Subcutaneous abdominal adipose tissue (tissue), 5 donors: ENCODE measurements at regions not wholly inside any gene's neighbourhood (a gene's known extent, or its start where the extent isn't known, plus 50 kb on each side); places are given as distances from the start of the nearest gene placed in this dataset.

Experiments
- H3K27ac ChIP-seq: one replicate; pipeline ENCODE4 v1.7.0; 2013; ENCODE audit warnings: low read depth, mild to moderate bottlenecking, inconsistent platforms, low read length, moderate library complexity
- H3K27me3 ChIP-seq, 5 donors: one replicate each; pipeline ENCODE4 v1.7.0; 2013; ENCODE audit warnings: low read length in 5 of 5, inconsistent platforms in 1 of 5; ENCODE audit not compliant: control insufficient read depth in 5 of 5, insufficient read depth in 4 of 5
- H3K36me3 ChIP-seq, 5 donors: one replicate each; pipeline ENCODE4 v1.7.0; 2013; ENCODE audit warnings: low read length in 5 of 5; ENCODE audit not compliant: control insufficient read depth in 5 of 5, insufficient read depth in 5 of 5
- H3K4me1 ChIP-seq, 5 donors: one replicate each; pipeline ENCODE4 v1.7.0; 2013; ENCODE audit warnings: low read length in 5 of 5, mild to moderate bottlenecking in 3 of 5, moderate library complexity in 1 of 5; ENCODE audit not compliant: control insufficient read depth in 5 of 5, insufficient read depth in 5 of 5
- H3K4me3 ChIP-seq, 5 donors: one replicate each; pipeline ENCODE4 v1.7.0; 2013; ENCODE audit warnings: low read length in 5 of 5, low read depth in 1 of 5
- H3K9ac ChIP-seq, 5 donors: one replicate each; pipeline ENCODE4 v1.7.0; 2013; ENCODE audit warnings: low read length in 5 of 5, mild to moderate bottlenecking in 4 of 5, moderate library complexity in 3 of 5
- H3K9me3 ChIP-seq, 5 donors: one replicate each; pipeline ENCODE4 v1.7.0; 2013; ENCODE audit warnings: low read length in 5 of 5; ENCODE audit not compliant: control insufficient read depth in 5 of 5
- donor health status: healthy.
- donor health status: healthy.
- donor health status: healthy.
- donor health status: healthy.
- donor health status: healthy.

- Histone ChIP-seq H3K4me3 (no peak overlapping the region), H3K27ac (no peak overlapping the region), H3K27me3 (no peaks in the 10 kb centered on the region), H3K9ac (no peak overlapping the region), H3K9me3 (peaks cover 0 to 3% (median 0%) of the 10 kb centered on the region in 5 donors), H3K36me3 (no peaks in the 10 kb centered on the region), H3K4me1 (peaks cover 0 to 7% (median 3%) of the 10 kb centered on the region in 5 donors)
Observed at GRCh38 chr18:68035774-68036522, 519.4 kb upstream of the DSEL start.

- Histone ChIP-seq H3K27me3 (no peaks in the 10 kb centered on the region), H3K9me3 (no peaks in the 10 kb centered on the region), H3K4me3 (no peak overlapping the region), H3K27ac (no peak overlapping the region), H3K36me3 (no peaks in the 10 kb centered on the region), H3K4me1 (peaks cover 0 to 7% (median 3%) of the 10 kb centered on the region in 5 donors), H3K9ac (no peak overlapping the region)
Observed at GRCh38 chr18:68034296-68034695, 517.8 kb upstream of the DSEL start.

GRCh38 chr18:68033466-68033865 is 516.9 kb upstream of the DSEL start:
- Histone ChIP-seq H3K36me3 (no peaks in the 10 kb centered on the region), H3K9me3 (no peaks in the 10 kb centered on the region), H3K4me3 (no peak overlapping the region), H3K4me1 (peaks cover 0 to 7% (median 3%) of the 10 kb centered on the region in 5 donors), H3K27me3 (no peaks in the 10 kb centered on the region), H3K27ac (no peak overlapping the region), H3K9ac (no peak overlapping the region)

DNA sequence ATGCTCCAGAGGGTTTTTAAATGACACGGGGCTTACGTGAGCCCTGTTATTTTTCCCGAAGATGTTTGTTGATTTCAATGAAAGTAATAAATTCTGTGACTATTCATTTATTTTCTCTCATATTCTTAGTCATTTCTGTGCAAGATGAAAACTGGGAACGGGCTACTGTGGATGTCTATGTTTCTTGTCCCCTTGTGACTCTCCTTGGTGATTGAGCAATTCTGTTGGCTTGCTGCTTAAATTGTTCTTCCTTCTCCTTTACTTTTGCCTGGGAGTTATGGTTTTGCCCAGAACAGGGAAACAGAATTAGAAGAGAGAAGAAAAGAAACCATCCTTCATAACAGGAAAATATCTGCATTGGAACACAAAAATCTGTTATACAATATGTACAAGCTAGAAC is 508.2 kb upstream of the DSEL start:
- peak overlapping the region; percentile 45 for H3K27ac ChIP-seq
- no peaks in the 10 kb centered on the region for H3K36me3 ChIP-seq
- H3K4me3 ChIP-seq: no peak overlapping the region
- H3K9me3 ChIP-seq: no peaks in the 10 kb centered on the region
- no peaks in the 10 kb centered on the region for H3K27me3 ChIP-seq
- peaks cover 0 to 12% (median 2%) of the 10 kb centered on the region in 5 donors for H3K4me1 ChIP-seq
- no peak overlapping the region for H3K9ac ChIP-seq

DNA sequence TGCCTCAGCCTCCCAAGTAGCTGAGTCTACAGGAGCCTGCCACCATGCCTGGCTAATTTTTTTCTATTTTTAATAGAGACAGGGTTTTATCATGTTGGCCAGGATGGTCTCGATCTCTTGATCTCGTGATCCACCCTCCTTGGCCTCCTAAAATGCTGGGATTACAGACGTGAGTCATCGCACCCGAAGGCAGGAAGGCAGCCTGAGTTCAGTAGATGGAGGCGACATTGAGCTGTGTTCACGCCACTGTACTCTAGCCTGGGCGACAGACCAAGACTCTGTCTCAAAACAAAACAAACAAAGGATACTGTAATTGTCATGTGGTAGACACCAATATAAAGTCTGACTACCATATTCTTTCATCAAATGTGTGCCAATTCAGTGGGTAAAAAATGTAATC is 500.9 kb upstream of the DSEL start:
- Histone ChIP-seq H3K27ac (no peak overlapping the region), H3K4me3 (no peak overlapping the region), H3K27me3 (no peaks in the 10 kb centered on the region), H3K9me3 (no peaks in the 10 kb centered on the region), H3K9ac (no peak overlapping the region), H3K36me3 (no peaks in the 10 kb centered on the region), H3K4me1 (no peaks in the 10 kb centered on the region)

DNA sequence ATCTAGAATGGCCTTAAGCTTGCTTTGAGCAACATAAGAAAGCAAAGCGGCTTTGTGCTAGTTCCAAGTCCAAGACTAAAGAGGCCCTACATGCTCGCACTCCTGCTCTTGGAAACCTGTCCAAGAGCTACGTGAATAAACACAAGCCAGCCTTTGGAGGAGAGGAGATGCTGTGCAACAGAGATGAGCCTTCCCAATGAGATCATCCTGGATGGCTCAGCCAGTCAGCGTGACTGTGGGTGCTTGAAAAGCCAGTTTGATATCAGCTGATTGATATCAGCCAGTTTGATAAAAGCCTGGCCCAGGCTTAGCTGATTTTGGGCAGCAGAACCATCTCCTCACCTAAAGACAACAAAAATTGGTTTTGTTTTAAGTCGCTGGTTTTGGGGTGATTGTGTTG is 481.0 kb upstream of the DSEL start:
- Histone ChIP-seq H3K27ac (no peak overlapping the region), H3K27me3 (no peaks in the 10 kb centered on the region), H3K4me3 (no peak overlapping the region), H3K9ac (no peak overlapping the region), H3K36me3 (no peaks in the 10 kb centered on the region), H3K4me1 (no peaks in the 10 kb centered on the region), H3K9me3 (no peaks in the 10 kb centered on the region)

- Histone ChIP-seq H3K27me3 (no peaks in the 10 kb centered on the region), H3K4me3 (no peak overlapping the region), H3K9me3 (no peaks in the 10 kb centered on the region), H3K27ac (no peak overlapping the region), H3K9ac (no peak overlapping the region), H3K4me1 (no peaks in the 10 kb centered on the region), H3K36me3 (no peaks in the 10 kb centered on the region)
Observed at GRCh38 chr18:67995769-67996168, 479.2 kb upstream of the DSEL start.

GRCh38 chr18:67980241-67980640 is 463.7 kb upstream of the DSEL start:
- Histone ChIP-seq H3K27me3 (no peaks in the 10 kb centered on the region), H3K4me3 (no peak overlapping the region), H3K9ac (no peak overlapping the region), H3K9me3 (no peaks in the 10 kb centered on the region), H3K36me3 (no peaks in the 10 kb centered on the region), H3K27ac (no peak overlapping the region), H3K4me1 (no peaks in the 10 kb centered on the region)

DNA sequence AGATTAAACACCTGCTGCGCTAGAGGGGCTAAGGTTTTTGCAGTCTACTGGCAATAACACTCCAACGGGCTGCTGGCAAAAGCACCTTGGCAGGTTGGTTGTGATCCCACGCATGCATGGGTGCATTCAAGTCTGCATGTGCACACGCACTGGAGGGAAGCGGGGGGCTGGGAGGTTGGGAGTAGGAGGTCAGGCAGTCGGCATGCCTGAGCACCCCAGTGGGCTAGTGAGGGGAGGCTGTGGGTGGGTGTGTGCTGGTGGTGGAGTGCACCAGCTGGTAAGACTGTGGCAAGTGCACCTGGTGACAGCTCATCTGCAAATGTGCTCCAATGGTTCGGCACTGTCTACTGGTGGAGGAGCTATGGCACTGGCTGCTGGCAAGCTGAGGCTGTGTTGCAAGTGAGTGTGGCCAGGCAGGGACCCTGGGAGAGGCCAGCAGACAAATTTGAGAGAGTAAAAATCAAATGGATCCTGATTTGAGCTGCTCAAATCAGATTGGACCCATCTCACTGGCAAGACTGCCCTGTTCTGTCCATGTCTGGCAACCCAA is 460.6 kb upstream of the DSEL start:
- H3K27me3 ChIP-seq: no peaks in the 10 kb centered on the region
- H3K9ac ChIP-seq: no peak overlapping the region
- H3K4me1 ChIP-seq: no peaks in the 10 kb centered on the region
- no peak overlapping the region for H3K27ac ChIP-seq
- H3K36me3 ChIP-seq: no peaks in the 10 kb centered on the region
- no peaks in the 10 kb centered on the region for H3K9me3 ChIP-seq
- no peak overlapping the region for H3K4me3 ChIP-seq

DNA sequence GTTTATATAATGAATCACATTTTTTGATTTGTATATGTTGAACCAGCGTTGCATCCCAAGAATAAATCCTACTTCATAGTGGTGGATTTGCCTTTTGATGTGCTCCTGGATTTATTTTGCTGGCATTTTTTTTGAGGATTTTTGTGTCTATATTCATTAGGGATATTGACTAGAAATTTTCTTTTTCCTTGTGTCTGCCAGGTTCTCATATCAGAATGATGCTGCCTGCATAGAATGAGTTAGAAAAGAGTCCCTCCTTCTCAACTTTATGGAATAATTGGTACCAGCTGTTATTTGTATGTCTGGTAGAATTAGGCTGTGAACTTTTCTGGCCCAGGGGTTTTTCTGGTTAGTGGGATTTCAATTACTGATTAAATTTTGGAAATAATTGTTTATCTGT is 457.4 kb upstream of the DSEL start:
- Histone ChIP-seq H3K9ac (no peak overlapping the region), H3K9me3 (no peaks in the 10 kb centered on the region), H3K36me3 (no peaks in the 10 kb centered on the region), H3K4me3 (no peak overlapping the region), H3K27me3 (no peaks in the 10 kb centered on the region), H3K27ac (no peak overlapping the region), H3K4me1 (no peaks in the 10 kb centered on the region)
